ENCODE measurements at regions not wholly inside any gene's neighbourhood (a gene's known extent, or its start where the extent isn't known, plus 50 kb on each side); places are given as distances from the start of the nearest gene placed in this dataset.

DNA sequence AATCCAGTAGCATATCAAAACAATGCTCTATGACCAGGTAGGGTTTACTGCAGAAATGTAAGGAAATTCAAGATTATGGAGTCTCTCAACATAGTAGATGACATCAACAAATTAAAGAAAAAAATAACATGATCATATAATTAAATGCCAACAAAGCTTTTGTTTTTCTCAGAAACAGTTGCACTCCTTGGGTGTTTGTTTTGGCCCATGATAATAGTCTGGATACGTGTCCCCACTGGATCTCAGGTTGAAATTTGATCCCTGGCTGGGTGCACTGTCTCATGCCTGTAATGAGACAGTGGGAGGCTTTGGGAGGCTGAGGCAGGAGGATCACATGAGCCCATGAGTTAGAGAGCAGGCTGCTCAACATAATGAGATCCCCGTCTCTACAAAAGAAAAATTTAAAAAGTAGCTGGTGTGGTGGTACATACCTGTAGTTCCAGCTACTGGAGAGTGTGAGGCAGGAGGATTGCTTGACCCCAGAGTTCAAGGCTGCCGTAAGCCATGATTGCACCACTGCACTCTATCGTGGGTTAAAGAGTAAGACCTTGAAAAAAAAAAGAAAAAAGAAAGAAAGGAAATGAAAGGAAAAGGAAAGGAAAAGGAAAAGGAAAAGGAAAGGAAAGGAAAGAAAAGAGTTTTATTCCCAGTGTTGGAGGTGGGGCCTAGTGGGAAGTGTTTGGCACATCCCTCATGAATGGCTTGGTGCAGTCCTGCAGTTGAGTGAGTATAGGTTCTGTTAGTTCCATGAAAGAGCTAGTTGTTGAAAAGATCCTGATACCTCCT, 53.3 kb upstream of the FOXB1 start:
- TF ChIP-seq, protein P1, sequence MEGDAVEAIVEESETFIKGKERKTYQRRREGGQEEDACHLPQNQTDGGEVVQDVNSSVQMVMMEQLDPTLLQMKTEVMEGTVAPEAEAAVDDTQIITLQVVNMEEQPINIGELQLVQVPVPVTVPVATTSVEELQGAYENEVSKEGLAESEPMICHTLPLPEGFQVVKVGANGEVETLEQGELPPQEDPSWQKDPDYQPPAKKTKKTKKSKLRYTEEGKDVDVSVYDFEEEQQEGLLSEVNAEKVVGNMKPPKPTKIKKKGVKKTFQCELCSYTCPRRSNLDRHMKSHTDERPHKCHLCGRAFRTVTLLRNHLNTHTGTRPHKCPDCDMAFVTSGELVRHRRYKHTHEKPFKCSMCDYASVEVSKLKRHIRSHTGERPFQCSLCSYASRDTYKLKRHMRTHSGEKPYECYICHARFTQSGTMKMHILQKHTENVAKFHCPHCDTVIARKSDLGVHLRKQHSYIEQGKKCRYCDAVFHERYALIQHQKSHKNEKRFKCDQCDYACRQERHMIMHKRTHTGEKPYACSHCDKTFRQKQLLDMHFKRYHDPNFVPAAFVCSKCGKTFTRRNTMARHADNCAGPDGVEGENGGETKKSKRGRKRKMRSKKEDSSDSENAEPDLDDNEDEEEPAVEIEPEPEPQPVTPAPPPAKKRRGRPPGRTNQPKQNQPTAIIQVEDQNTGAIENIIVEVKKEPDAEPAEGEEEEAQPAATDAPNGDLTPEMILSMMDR (conservative IDR thresholded peaks at IDR 0.05; ENCODE audit: low read depth, low read length): no peak
- no peak for TF ChIP-seq EZH2 (IDR thresholded peaks at IDR 0.05; ENCODE audit: low read length, unreplicated experiment)

All from PC-3 (cell line).